Keratinocyte (primary cell): ENCODE measurements at regions not wholly inside any gene's neighbourhood (a gene's known extent, or its start where the extent isn't known, plus 50 kb on each side); places are given as distances from the start of the nearest gene placed in this dataset.
A peak's percentile ranks its signal among the peaks of the same experiment; 100 is the strongest.

Experiments
- DNase-seq: peaks from one replicate; pipeline ENCODE4 v3.0.0-alpha.2; 2011; ENCODE audit warnings: low read depth, missing footprints, low spot score
- FAIRE-seq: peaks from 2 replicates; lab custom pipeline; 2011; peaks lifted over from hg19 to GRCh38; lab: Jason Lieb, UNC
- H2AFZ ChIP-seq: 2 replicates; pipeline ENCODE4 v1.6.0; 2012; ENCODE audit warnings: low read length, control low read depth, inconsistent platforms; ENCODE audit not compliant: control insufficient read depth
- H3K27ac ChIP-seq: 2 replicates; pipeline ENCODE4 v1.5.1; 2011; ENCODE audit warnings: low read length; ENCODE audit not compliant: control insufficient read depth, insufficient read depth
- H3K27me3 ChIP-seq: 3 replicates; pipeline ENCODE4 v1.6.0; 2011; ENCODE audit warnings: low read length; ENCODE audit not compliant: control insufficient read depth, insufficient read depth; ENCODE audit errors: extremely low read depth
- H3K36me3 ChIP-seq, 2 experiments: 2 replicates in 1 of 2; 3 replicates in 1 of 2; pipeline ENCODE4 v1.5.1; 2011; ENCODE audit warnings: low read length in 2 of 2, mild to moderate bottlenecking in 1 of 2; ENCODE audit not compliant: control insufficient read depth in 2 of 2, insufficient read depth in 2 of 2; ENCODE audit errors: extremely low read depth in 1 of 2
- H3K4me1 ChIP-seq: 3 replicates; pipeline ENCODE4 v1.5.1; 2011; ENCODE audit warnings: low read length; ENCODE audit not compliant: control insufficient read depth, insufficient read depth; ENCODE audit errors: extremely low read depth
- H3K4me2 ChIP-seq: 3 replicates; pipeline ENCODE4 v1.6.0; 2011; ENCODE audit warnings: low read depth, low read length; ENCODE audit not compliant: control insufficient read depth, insufficient read depth; ENCODE audit errors: extremely low read depth
- H3K4me3 ChIP-seq, 3 experiments: fragments of 200-600 bp in 1 of 3; sonication (generic) in 1 of 3; 2 replicates in 2 of 3; 3 replicates in 1 of 3; pipeline ENCODE4 v1.5.1; 2011 to 2016; ENCODE audit warnings: low read length in 3 of 3, mild to moderate bottlenecking in 3 of 3, control low read depth in 2 of 3, inconsistent platforms in 1 of 3, low read depth in 1 of 3, mixed read lengths in 1 of 3, mixed run types in 1 of 3, moderate library complexity in 1 of 3; ENCODE audit not compliant: control insufficient read depth in 2 of 3, insufficient read depth in 2 of 3; ENCODE audit errors: extremely low read depth in 1 of 3
- H3K79me2 ChIP-seq: 2 replicates; pipeline ENCODE4 v1.6.0; 2012; ENCODE audit warnings: low read length; ENCODE audit not compliant: control insufficient read depth, insufficient read depth
- H3K9ac ChIP-seq: 3 replicates; pipeline ENCODE4 v1.6.0; 2011; ENCODE audit warnings: low read length; ENCODE audit not compliant: control insufficient read depth, insufficient read depth; ENCODE audit errors: extremely low read depth
- H3K9me1 ChIP-seq: 3 replicates; pipeline ENCODE4 v1.6.0; 2011; ENCODE audit warnings: low read length; ENCODE audit not compliant: control insufficient read depth, insufficient read depth; ENCODE audit errors: extremely low read depth
- H3K9me3 ChIP-seq: 2 replicates; pipeline ENCODE4 v1.5.1; 2012; ENCODE audit warnings: low read depth, low read length; ENCODE audit not compliant: control insufficient read depth
- H4K20me1 ChIP-seq: 3 replicates; pipeline ENCODE4 v1.6.0; 2011; ENCODE audit warnings: low read length; ENCODE audit not compliant: control insufficient read depth, insufficient read depth; ENCODE audit errors: extremely low read depth
- CTCF ChIP-seq, 3 experiments: IDR thresholded peaks in 1 of 3; conservative IDR thresholded peaks in 1 of 3; optimal IDR thresholded peaks in 1 of 3; 2 replicates in 2 of 3; 3 replicates in 1 of 3; pipeline versions ENCODE3 to v1.5.1; 2011; ENCODE audit warnings: low read length in 3 of 3, mild to moderate bottlenecking in 3 of 3, moderate library complexity in 2 of 3, control low read depth in 1 of 3, inconsistent platforms in 1 of 3; ENCODE audit not compliant: insufficient read depth in 2 of 3; ENCODE audit errors: extremely low read depth in 1 of 3
- EZH2 ChIP-seq: IDR thresholded peaks from one replicate; pipeline ENCODE4 v1.6.1; 2012; ENCODE audit warnings: inconsistent platforms, mild to moderate bottlenecking, low read length, moderate library complexity
- dilution Hi-C: fragments of 300-500 bp; cut with MboI; formaldehyde crosslinking; loops from one replicate; pipeline ENCODE4 v1.7.0; 2020; ENCODE audit warnings: low sequenced_read_pairs; ENCODE audit not compliant: extremely low pct_ligation_motif_present

- Histone ChIP-seq H3K9me1 (peaks cover 3% of the 10 kb centered on the region), H3K4me1 (peaks cover 38% of the 10 kb centered on the region), H2AFZ (no peak overlapping the region), H3K79me2 (no peaks in the 10 kb centered on the region), H3K4me2 (no peak overlapping the region), H3K9ac (no peak overlapping the region), H4K20me1 (no peaks in the 10 kb centered on the region), H3K36me3 (no peaks in the 10 kb centered on the region), H3K27ac (no peak overlapping the region), H3K9me3 (peaks cover 2% of the 10 kb centered on the region), H3K4me3 (no peak overlapping the region), H3K27me3 (no peaks in the 10 kb centered on the region)
- no peak for DNase-seq
- dilution Hi-C loops: no loop called here
- TF ChIP-seq EZH2: no peak
- no peak for FAIRE-seq
These were observed 272.5 kb upstream of the NCKAP5 start for GRCh38 chr2:133840761-133841160.

- H3K4me2 ChIP-seq: peak overlapping the region; percentile 25
- H3K9me1 ChIP-seq: peaks cover 3% of the 10 kb centered on the region
- DNase-seq (peak; percentile 62), FAIRE-seq (peak; percentile 89)
- H3K27ac ChIP-seq: peak overlapping the region; percentile 72
- H3K4me3 ChIP-seq: no peak overlapping the region
- no peaks in the 10 kb centered on the region for H4K20me1 ChIP-seq
- H3K36me3 ChIP-seq: no peaks in the 10 kb centered on the region
- H3K9ac ChIP-seq: peak overlapping the region; percentile 26
- peak overlapping the region; percentile 64 for H2AFZ ChIP-seq
- H3K4me1 ChIP-seq: peaks cover 35% of the 10 kb centered on the region
- no peaks in the 10 kb centered on the region for H3K79me2 ChIP-seq
- H3K9me3 ChIP-seq: no peaks in the 10 kb centered on the region
- H3K27me3 ChIP-seq: no peaks in the 10 kb centered on the region
- TF ChIP-seq CTCF (optimal IDR thresholded peaks at IDR 0.05 in 1 of 3, IDR thresholded peaks at IDR 0.05 in 1 of 3, conservative IDR thresholded peaks at IDR 0.05 in 1 of 3; ENCODE audit: extremely low read depth in 1 of 3, insufficient read depth in 2 of 3, low read length in 3 of 3) (no peak), EZH2 (no peak)
- dilution Hi-C loops: no loop called here
These were observed 273.6 kb upstream of the NCKAP5 start for GRCh38 chr2:133841900-133842299.

GRCh38 chr2:133842446-133842845 lies 274.2 kb upstream of the NCKAP5 start:
- H3K4me3 ChIP-seq: no peak overlapping the region
- H3K9me1 ChIP-seq: peaks cover 3% of the 10 kb centered on the region
- H3K79me2 ChIP-seq: no peaks in the 10 kb centered on the region
- no peaks in the 10 kb centered on the region for H3K36me3 ChIP-seq
- H3K27ac ChIP-seq: peak overlapping the region; percentile 72
- TF ChIP-seq CTCF (optimal IDR thresholded peaks at IDR 0.05 in 1 of 3, IDR thresholded peaks at IDR 0.05 in 1 of 3, conservative IDR thresholded peaks at IDR 0.05 in 1 of 3; ENCODE audit: extremely low read depth in 1 of 3, insufficient read depth in 2 of 3, low read length in 3 of 3): no peak
- no peak for TF ChIP-seq EZH2
- H3K27me3 ChIP-seq: no peaks in the 10 kb centered on the region
- no peak overlapping the region for H2AFZ ChIP-seq
- peaks cover 32% of the 10 kb centered on the region for H3K4me1 ChIP-seq
- no peak for FAIRE-seq
- H3K9ac ChIP-seq: no peak overlapping the region
- no peaks in the 10 kb centered on the region for H3K9me3 ChIP-seq
- dilution Hi-C loops: no loop called here
- H3K4me2 ChIP-seq: peak overlapping the region; percentile 25
- no peaks in the 10 kb centered on the region for H4K20me1 ChIP-seq
- DNase-seq: no peak
